Naive thymus-derived CD8-positive, alpha-beta T cell (primary cell): ENCODE measurements at regions not wholly inside any gene's neighbourhood (a gene's known extent, or its start where the extent isn't known, plus 50 kb on each side); places are given as distances from the start of the nearest gene placed in this dataset.
"Not testable (repeated sequence)": the region's sequence is repeated elsewhere in the genome, so short reads cannot be mapped to it uniquely, and the experiment has no call there.

ENCODE experiments used
- ATAC-seq, 2 donors: fragments of 150-1000 bp; cut with Tn5 transposase in 1 of 2; sonication (Bioruptor Pico), chemical (Tn5 transposase) in 1 of 2; 1 replicate in 1 of 2; 2 replicates in 1 of 2; pipeline ENCODE4 v1.10.0; 2021; ENCODE audit warnings: mild to moderate bottlenecking in 2 of 2, moderate library complexity in 2 of 2
- POLR2A ChIA-PET: fragments of 350-600 bp; sonication (Branson Sonifier 250); formaldehyde crosslinking; loops from one replicate; lab custom pipeline; 2021; ENCODE audit warnings: antibody characterized with exemption; lab: Charles Lee
- DNase-seq, 10 donors: peaks; one replicate each; pipeline versions ENCODE4 v3.0.0 to v3.0.0-alpha.2; 2020 to 2022
- H3K27ac Mint-ChIP-seq, 10 donors: one replicate each; pipeline ENCODE4 v1.8.0; 2020 to 2022; ENCODE audit warnings: mild to moderate bottlenecking in 10 of 10, mixed read lengths in 10 of 10, moderate library complexity in 4 of 10, inconsistent platforms in 1 of 10
- H3K27me3 Mint-ChIP-seq, 5 donors: one replicate each; pipeline ENCODE4 v1.8.0; 2021 to 2022; ENCODE audit warnings: mixed read lengths in 5 of 5
- H3K36me3 Mint-ChIP-seq, 3 donors: one replicate each; pipeline ENCODE4 v1.8.0; 2020 to 2022; ENCODE audit warnings: mixed read lengths in 3 of 3, mild to moderate bottlenecking in 2 of 3, inconsistent platforms in 1 of 3
- H3K4me1 Mint-ChIP-seq, 4 donors: one replicate each; pipeline ENCODE4 v1.8.0; 2021 to 2022; ENCODE audit warnings: mixed read lengths in 4 of 4
- H3K4me3 Mint-ChIP-seq, 10 donors: one replicate each; pipeline ENCODE4 v1.8.0; 2020 to 2022; ENCODE audit warnings: mild to moderate bottlenecking in 10 of 10, mixed read lengths in 10 of 10, moderate library complexity in 6 of 10, inconsistent platforms in 1 of 10
- H3K9me3 Mint-ChIP-seq, 9 donors: one replicate each; pipeline ENCODE4 v1.8.0; 2020 to 2022; ENCODE audit warnings: mixed read lengths in 9 of 9, mild to moderate bottlenecking in 3 of 9, inconsistent platforms in 1 of 9, moderate library complexity in 1 of 9

- H3K4me3 Mint-ChIP-seq, POLR2A ChIA-PET, DNase-seq, H3K4me1 Mint-ChIP-seq, ATAC-seq, H3K27ac Mint-ChIP-seq: not testable (repeated sequence)
- Mint-ChIP-seq H3K36me3 (peaks cover 0 to 13% (median 2%) of the 10 kb centered on the region in 3 donors), H3K9me3 (peaks cover 3 to 40% (median 19%) of the 10 kb centered on the region in 9 donors), H3K27me3 (peaks cover 0 to 13% (median under 1%) of the 10 kb centered on the region in 5 donors)
Measured at GRCh38 chr7:156369929-156370328, 270.6 kb upstream of the RNF32 start.

GRCh38 chr7:156368053-156368843 lies 272.3 kb upstream of the RNF32 start:
- DNase-seq (no peak), ATAC-seq (no peak)
- peaks cover 0 to 13% (median 2%) of the 10 kb centered on the region in 3 donors for H3K36me3 Mint-ChIP-seq
- peaks cover 0 to 10% (median 2%) of the 10 kb centered on the region in 5 donors for H3K27me3 Mint-ChIP-seq
- peaks cover 0 to 2% (median 0%) of the 10 kb centered on the region in 4 donors for H3K4me1 Mint-ChIP-seq
- no peak overlapping the region for H3K4me3 Mint-ChIP-seq
- POLR2A ChIA-PET, result no interaction called here
- H3K9me3 Mint-ChIP-seq, result peaks cover 3 to 40% (median 19%) of the 10 kb centered on the region in 9 donors
- no peak overlapping the region for H3K27ac Mint-ChIP-seq

GRCh38 chr7:156363751-156364150 lies 276.8 kb upstream of the RNF32 start:
- Mint-ChIP-seq H3K4me3 (no peak overlapping the region), H3K4me1 (peaks cover 0 to 2% (median 0%) of the 10 kb centered on the region in 4 donors), H3K36me3 (no peaks in the 10 kb centered on the region), H3K27me3 (peaks cover 0 to 12% (median 1%) of the 10 kb centered on the region in 5 donors), H3K27ac (no peak overlapping the region), H3K9me3 (peaks cover 0 to 3% (median 0%) of the 10 kb centered on the region in 9 donors)
- ATAC-seq (no peak), DNase-seq (no peak)
- POLR2A ChIA-PET, result no interaction called here

- H3K27me3 Mint-ChIP-seq, result peaks cover 0 to 22% (median 1%) of the 10 kb centered on the region in 5 donors
- DNase-seq (no peak), ATAC-seq (no peak)
- H3K27ac Mint-ChIP-seq, result no peak overlapping the region
- H3K36me3 Mint-ChIP-seq, result no peaks in the 10 kb centered on the region
- peaks cover 0 to 2% (median 0%) of the 10 kb centered on the region in 4 donors for H3K4me1 Mint-ChIP-seq
- POLR2A ChIA-PET, result no interaction called here
- no peak overlapping the region for H3K4me3 Mint-ChIP-seq
- H3K9me3 Mint-ChIP-seq, result no peaks in the 10 kb centered on the region
Measured at GRCh38 chr7:156360835-156361234, 279.7 kb upstream of the RNF32 start.

- no peaks in the 10 kb centered on the region for H3K9me3 Mint-ChIP-seq
- ATAC-seq, result no peak
- H3K4me1 Mint-ChIP-seq, result no peaks in the 10 kb centered on the region
- peaks cover 0 to 19% (median 1%) of the 10 kb centered on the region in 5 donors for H3K27me3 Mint-ChIP-seq
- no peak overlapping the region for H3K27ac Mint-ChIP-seq
- DNase-seq, result no peak
- no peak overlapping the region for H3K4me3 Mint-ChIP-seq
- no peaks in the 10 kb centered on the region for H3K36me3 Mint-ChIP-seq
- POLR2A ChIA-PET, result no interaction called here
Measured at GRCh38 chr7:156356551-156356950, 284.0 kb upstream of the RNF32 start.

- ATAC-seq (no peak), DNase-seq (no peak)
- H3K4me3 Mint-ChIP-seq, result no peak overlapping the region
- H3K4me1 Mint-ChIP-seq, result no peaks in the 10 kb centered on the region
- no peaks in the 10 kb centered on the region for H3K9me3 Mint-ChIP-seq
- POLR2A ChIA-PET, result no interaction called here
- H3K27me3 Mint-ChIP-seq, result peaks cover 0 to 13% (median 0%) of the 10 kb centered on the region in 5 donors
- no peak overlapping the region for H3K27ac Mint-ChIP-seq
- H3K36me3 Mint-ChIP-seq, result no peaks in the 10 kb centered on the region
Measured at GRCh38 chr7:156353352-156353751, 287.2 kb upstream of the RNF32 start.

- not testable (repeated sequence) for ATAC-seq
Measured at GRCh38 chr7:156347703-156348248, 292.8 kb upstream of the RNF32 start.

GRCh38 chr7:156347132-156347531 lies 293.4 kb upstream of the RNF32 start:
- H3K27ac Mint-ChIP-seq, result no peak overlapping the region
- peaks cover 0 to 2% (median 0%) of the 10 kb centered on the region in 5 donors for H3K27me3 Mint-ChIP-seq
- no peak overlapping the region for H3K4me3 Mint-ChIP-seq
- POLR2A ChIA-PET, result no interaction called here
- DNase-seq (no peak), ATAC-seq (no peak)
- no peaks in the 10 kb centered on the region for H3K36me3 Mint-ChIP-seq
- no peaks in the 10 kb centered on the region for H3K4me1 Mint-ChIP-seq
- no peaks in the 10 kb centered on the region for H3K9me3 Mint-ChIP-seq

More at GRCh38 chr7:156347703-156348248, 292.8 kb upstream of the RNF32 start:
- DNase-seq, H3K27me3 Mint-ChIP-seq, H3K4me3 Mint-ChIP-seq, H3K4me1 Mint-ChIP-seq, POLR2A ChIA-PET, H3K36me3 Mint-ChIP-seq, H3K27ac Mint-ChIP-seq, H3K9me3 Mint-ChIP-seq: not testable (repeated sequence)

GRCh38 chr7:156344595-156344994 lies 296.0 kb upstream of the RNF32 start:
- POLR2A ChIA-PET, result no interaction called here

GRCh38 chr7:156334636-156335035 lies 305.9 kb upstream of the RNF32 start:
- Mint-ChIP-seq H3K9me3 (peaks cover 0 to 11% (median 0%) of the 10 kb centered on the region in 9 donors), H3K4me3 (no peak overlapping the region)
- no peak for DNase-seq

More at GRCh38 chr7:156344595-156344994, 296.0 kb upstream of the RNF32 start:
- Mint-ChIP-seq H3K27me3 (peaks cover 0 to 8% (median 0%) of the 10 kb centered on the region in 5 donors), H3K9me3 (no peaks in the 10 kb centered on the region), H3K27ac (no peak overlapping the region), H3K4me3 (no peak overlapping the region), H3K36me3 (no peaks in the 10 kb centered on the region), H3K4me1 (no peaks in the 10 kb centered on the region)
- ATAC-seq (no peak), DNase-seq (no peak)

GRCh38 chr7:156327916-156328315 lies 312.7 kb upstream of the RNF32 start:
- POLR2A ChIA-PET, result no interaction called here
- DNase-seq (no peak), ATAC-seq (no peak)
- Mint-ChIP-seq H3K9me3 (peaks cover 0 to 11% (median 0%) of the 10 kb centered on the region in 9 donors), H3K27me3 (peaks cover 13 to 36% (median 16%) of the 10 kb centered on the region in 5 donors), H3K4me1 (no peaks in the 10 kb centered on the region), H3K4me3 (no peak overlapping the region), H3K27ac (no peak overlapping the region), H3K36me3 (no peaks in the 10 kb centered on the region)

More at GRCh38 chr7:156334636-156335035, 305.9 kb upstream of the RNF32 start:
- H3K27me3 Mint-ChIP-seq, result peaks cover 0 to 7% (median 5%) of the 10 kb centered on the region in 5 donors
- ATAC-seq, result no peak
- POLR2A ChIA-PET, result no interaction called here
- no peaks in the 10 kb centered on the region for H3K36me3 Mint-ChIP-seq
- H3K27ac Mint-ChIP-seq, result no peak overlapping the region
- no peaks in the 10 kb centered on the region for H3K4me1 Mint-ChIP-seq

- no peak overlapping the region for H3K27ac Mint-ChIP-seq
Measured at GRCh38 chr7:156327474-156327873, 313.1 kb upstream of the RNF32 start.

GRCh38 chr7:156324201-156324600 lies 316.4 kb upstream of the RNF32 start:
- no peaks in the 10 kb centered on the region for H3K4me1 Mint-ChIP-seq
- ATAC-seq (no peak), DNase-seq (no peak)
- H3K27me3 Mint-ChIP-seq, result peaks cover 13 to 64% (median 23%) of the 10 kb centered on the region in 5 donors
- H3K36me3 Mint-ChIP-seq, result no peaks in the 10 kb centered on the region
- POLR2A ChIA-PET, result no interaction called here
- no peak overlapping the region for H3K27ac Mint-ChIP-seq
- peaks cover 0 to 4% (median 0%) of the 10 kb centered on the region in 9 donors for H3K9me3 Mint-ChIP-seq
- no peak overlapping the region for H3K4me3 Mint-ChIP-seq

More at GRCh38 chr7:156327474-156327873, 313.1 kb upstream of the RNF32 start:
- Mint-ChIP-seq H3K4me1 (no peaks in the 10 kb centered on the region), H3K36me3 (no peaks in the 10 kb centered on the region), H3K4me3 (no peak overlapping the region), H3K27me3 (peaks cover 13 to 37% (median 15%) of the 10 kb centered on the region in 5 donors), H3K9me3 (peaks cover 0 to 11% (median 0%) of the 10 kb centered on the region in 9 donors)
- DNase-seq (no peak), ATAC-seq (no peak)
- POLR2A ChIA-PET, result no interaction called here
